ENCODE measurements at regions not wholly inside any gene's neighbourhood (a gene's known extent, or its start where the extent isn't known, plus 50 kb on each side); places are given as distances from the start of the nearest gene placed in this dataset.

GRCh38 chr4:104615926-104616325 is 121.2 kb upstream of the CXXC4 start:
- CTCF ChIA-PET = interaction anchor here (0.7 kb wide), 1 partner anchor 42 kb away, joined by 3 read pairs; no protein-coding TSS in a partner anchor
- POLR2A ChIA-PET (ENCODE audit: low non-redundant PET) = no interaction called here
- no peak overlapping the region for H3K27ac ChIP-seq
- no peak for TF ChIP-seq CTCF (conservative IDR thresholded peaks at IDR 0.05; ENCODE audit: low read depth)
- no peak for DNase-seq (ENCODE audit: low spot score)

DNA sequence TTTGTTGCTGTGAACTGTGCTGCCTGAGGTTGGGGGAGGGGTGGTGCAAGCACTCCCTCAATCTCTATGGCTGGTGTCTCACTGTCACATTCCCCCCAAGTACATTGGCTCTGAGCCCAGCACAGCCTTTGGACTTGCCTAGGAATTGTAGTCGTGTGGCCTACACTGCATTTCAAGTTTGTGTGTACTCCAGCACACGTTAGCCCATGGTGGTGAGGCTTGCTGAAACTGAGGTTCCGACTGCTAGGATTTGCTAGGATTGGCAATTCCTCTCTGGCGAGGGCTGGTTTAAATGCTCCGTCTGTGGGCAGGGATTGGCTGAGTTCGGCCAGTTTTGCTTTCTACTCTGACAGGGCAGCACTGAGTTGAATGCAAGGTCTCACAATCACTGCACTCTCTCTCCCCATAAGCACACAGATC is 121.7 kb upstream of the CXXC4 start:
- DNase-seq (ENCODE audit: low spot score) = no peak
- ChIA-PET POLR2A (ENCODE audit: low non-redundant PET) (no interaction called here), CTCF (no interaction called here)
- H3K27ac ChIP-seq = no peak overlapping the region
- no peak for TF ChIP-seq CTCF (conservative IDR thresholded peaks at IDR 0.05; ENCODE audit: low read depth)

DNA sequence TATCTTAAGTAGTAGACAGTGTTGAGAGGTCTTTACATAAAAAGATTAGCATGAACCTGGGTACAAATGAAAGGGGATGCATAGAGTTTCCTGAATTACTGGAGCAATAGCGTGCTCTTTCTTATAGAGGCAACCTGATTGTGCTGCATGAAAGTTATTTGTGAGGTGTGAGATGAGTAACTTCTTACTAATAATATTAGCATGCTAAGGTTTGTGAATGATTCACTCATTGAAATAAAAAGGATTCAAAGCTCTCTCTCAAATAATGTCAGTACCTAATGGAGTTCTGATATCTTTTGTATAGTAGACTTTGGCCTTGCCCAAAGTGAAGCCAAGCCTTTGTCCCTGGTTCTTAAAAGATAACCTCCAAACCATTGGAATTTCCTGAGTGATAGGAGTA is 131.0 kb upstream of the CXXC4 start:
- CTCF ChIA-PET = interaction anchor here (0.6 kb wide), 1 partner anchor 13 kb away, joined by 3 read pairs; no protein-coding TSS in a partner anchor
- TF ChIP-seq CTCF (conservative IDR thresholded peaks at IDR 0.05; ENCODE audit: low read depth) = no peak
- H3K27ac ChIP-seq = no peak overlapping the region
- DNase-seq (ENCODE audit: low spot score) = no peak
- POLR2A ChIA-PET (ENCODE audit: low non-redundant PET) = no interaction called here

GRCh38 chr4:104629601-104630000 is 134.9 kb upstream of the CXXC4 start:
- H3K27ac ChIP-seq = no peak overlapping the region
- TF ChIP-seq CTCF (conservative IDR thresholded peaks at IDR 0.05; ENCODE audit: low read depth) = no peak
- ChIA-PET POLR2A (ENCODE audit: low non-redundant PET) (no interaction called here), CTCF (no interaction called here)
- no peak for DNase-seq (ENCODE audit: low spot score)

DNA sequence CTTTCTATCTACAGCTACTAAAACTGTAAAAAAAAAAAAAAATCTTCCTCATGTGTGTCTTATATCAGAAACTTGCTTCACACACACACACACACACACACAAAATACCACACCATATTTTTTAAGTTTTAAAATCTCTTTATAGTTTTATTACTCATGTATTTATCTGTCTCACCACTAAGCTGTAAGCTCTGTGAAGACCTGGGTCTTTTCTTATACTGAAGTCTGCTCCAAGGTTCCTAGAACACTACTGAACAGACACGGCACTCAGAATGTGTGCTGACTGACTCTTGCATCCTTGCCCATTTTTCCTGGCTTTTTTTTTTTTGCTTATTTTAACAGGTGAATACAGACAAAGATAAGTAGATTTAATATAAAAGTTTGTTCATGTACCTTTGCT is 135.6 kb upstream of the CXXC4 start:
- TF ChIP-seq CTCF (conservative IDR thresholded peaks at IDR 0.05; ENCODE audit: low read depth) = no peak
- H3K27ac ChIP-seq = no peak overlapping the region
- ChIA-PET CTCF (no interaction called here), POLR2A (ENCODE audit: low non-redundant PET) (no interaction called here)
- no peak for DNase-seq (ENCODE audit: low spot score)

GRCh38 chr4:104631000-104631399 is 136.3 kb upstream of the CXXC4 start:
- no peak for DNase-seq (ENCODE audit: low spot score)
- TF ChIP-seq CTCF (conservative IDR thresholded peaks at IDR 0.05; ENCODE audit: low read depth) = no peak
- H3K27ac ChIP-seq = no peak overlapping the region
- CTCF ChIA-PET = no interaction called here
- POLR2A ChIA-PET (ENCODE audit: low non-redundant PET) = no interaction called here

DNA sequence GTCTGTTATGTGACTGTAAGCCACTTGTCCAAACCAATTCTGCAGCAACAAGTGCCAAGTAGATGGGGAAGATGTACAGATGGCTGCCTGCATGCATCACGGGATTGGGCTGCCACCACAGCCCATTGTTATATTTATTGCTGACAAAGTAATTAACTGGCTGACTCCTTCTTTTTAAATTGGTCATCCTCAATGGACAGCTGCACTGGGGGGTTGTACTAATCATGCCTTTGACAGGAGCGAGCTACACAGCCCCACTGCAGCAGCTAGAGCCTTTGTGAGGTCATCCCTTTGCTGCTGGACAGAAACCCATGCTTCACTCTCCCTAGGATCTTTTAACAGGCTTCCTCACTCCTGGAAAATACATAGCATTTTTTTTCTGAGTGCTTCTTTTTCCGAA is 146.7 kb upstream of the CXXC4 start:
- ChIA-PET CTCF (interaction anchor here (0.6 kb wide), 1 partner anchor 645 kb away, joined by 3 read pairs; no protein-coding TSS in a partner anchor), POLR2A (ENCODE audit: low non-redundant PET) (no interaction called here)
- DNase-seq (ENCODE audit: low spot score) = no peak
- H3K27ac ChIP-seq = no peak overlapping the region
- no peak for TF ChIP-seq CTCF (conservative IDR thresholded peaks at IDR 0.05; ENCODE audit: low read depth)

All from RWPE1 (cell line).